ENCODE measurements at regions not wholly inside any gene's neighbourhood (a gene's known extent, or its start where the extent isn't known, plus 50 kb on each side); places are given as distances from the start of the nearest gene placed in this dataset.

DNA sequence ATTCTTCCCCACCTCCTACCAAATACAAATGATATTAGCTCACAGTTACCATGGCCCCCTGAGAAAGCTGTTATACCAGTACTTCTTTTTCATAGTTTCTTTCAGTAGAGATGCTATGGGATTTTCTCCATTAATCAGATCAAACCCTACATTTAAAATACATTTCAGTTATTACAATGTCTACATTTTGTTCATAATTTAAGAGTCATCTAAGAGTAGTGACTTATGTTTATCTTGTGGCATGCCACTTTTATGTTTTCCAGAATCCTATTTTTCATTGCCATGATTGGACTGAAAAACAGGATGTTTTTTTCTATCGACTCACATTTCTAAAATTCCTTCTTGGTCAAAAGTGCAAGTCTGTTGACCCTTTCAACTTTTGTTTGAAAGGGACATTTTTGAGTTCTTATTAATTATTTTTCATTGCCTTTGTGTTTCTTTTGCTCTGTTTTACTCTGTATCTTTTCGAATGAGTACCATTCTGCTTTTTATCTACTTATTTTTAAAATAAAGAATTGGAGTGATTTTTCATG, 77.4 kb upstream of the ANXA1 start:
- in situ Hi-C loops (cut with HindIII; ENCODE audit: low sequenced_read_pairs) = no loop called here
- no peak for DNase-seq (ENCODE audit: low read depth)
- no peak for TF ChIP-seq CTCF (IDR thresholded peaks at IDR 0.05; ENCODE audit: low read depth, low read length, missing control alignments)
- H3K4me3 ChIP-seq (ENCODE audit: low read depth, low read length) = no peak overlapping the region

GRCh38 chr9:73073337-73074175, 78.1 kb upstream of the ANXA1 start:
- DNase-seq (ENCODE audit: low read depth) = no peak
- TF ChIP-seq CTCF (IDR thresholded peaks at IDR 0.05; ENCODE audit: low read depth, low read length, missing control alignments) = no peak
- H3K4me3 ChIP-seq (ENCODE audit: low read depth, low read length) = no peak overlapping the region
- in situ Hi-C loops (cut with HindIII; ENCODE audit: low sequenced_read_pairs) = no loop called here

DNA sequence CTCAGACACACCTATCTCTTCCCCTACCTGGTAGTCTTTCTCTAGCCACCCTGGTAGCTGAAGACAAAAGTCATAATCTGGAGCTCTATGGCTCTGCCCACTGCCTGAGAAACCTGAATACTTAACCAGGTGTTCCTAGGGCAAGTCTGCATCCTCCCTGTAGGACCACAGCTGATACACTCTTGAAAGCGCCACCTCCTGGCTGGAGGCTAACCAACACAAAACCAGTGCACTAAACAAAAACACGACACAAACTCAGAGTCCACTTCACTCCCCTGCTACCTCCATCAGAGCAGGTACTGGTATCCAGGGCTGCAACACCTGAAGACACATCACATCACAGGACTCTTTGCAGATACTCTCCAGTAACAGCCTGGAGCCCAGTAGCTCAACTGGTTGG, 84.6 kb upstream of the ANXA1 start:
- in situ Hi-C loops (cut with HindIII; ENCODE audit: low sequenced_read_pairs) = no loop called here
- no peak overlapping the region for H3K4me3 ChIP-seq (ENCODE audit: low read depth, low read length)
- no peak for DNase-seq (ENCODE audit: low read depth)
- no peak for TF ChIP-seq CTCF (IDR thresholded peaks at IDR 0.05; ENCODE audit: low read depth, low read length, missing control alignments)

GRCh38 chr9:73065439-73065838, 86.2 kb upstream of the ANXA1 start:
- in situ Hi-C loops (cut with HindIII; ENCODE audit: low sequenced_read_pairs) = no loop called here
- no peak for DNase-seq (ENCODE audit: low read depth)
- no peak overlapping the region for H3K4me3 ChIP-seq (ENCODE audit: low read depth, low read length)
- TF ChIP-seq CTCF (IDR thresholded peaks at IDR 0.05; ENCODE audit: low read depth, low read length, missing control alignments) = no peak

- TF ChIP-seq CTCF (IDR thresholded peaks at IDR 0.05; ENCODE audit: low read depth, low read length, missing control alignments) = no peak
- in situ Hi-C loops (cut with HindIII; ENCODE audit: low sequenced_read_pairs) = no loop called here
- H3K4me3 ChIP-seq (ENCODE audit: low read depth, low read length) = no peak overlapping the region
- DNase-seq (ENCODE audit: low read depth) = no peak
These were observed 87.3 kb upstream of the ANXA1 start for GRCh38 chr9:73064315-73064714.

- no peak for TF ChIP-seq CTCF (IDR thresholded peaks at IDR 0.05; ENCODE audit: low read depth, low read length, missing control alignments)
- DNase-seq (ENCODE audit: low read depth) = no peak
- H3K4me3 ChIP-seq (ENCODE audit: low read depth, low read length) = no peak overlapping the region
- in situ Hi-C loops (cut with HindIII; ENCODE audit: low sequenced_read_pairs) = no loop called here
These were observed 90.5 kb upstream of the ANXA1 start for GRCh38 chr9:73061146-73061545.
